ENCODE measurements at regions not wholly inside any gene's neighbourhood (a gene's known extent, or its start where the extent isn't known, plus 50 kb on each side); places are given as distances from the start of the nearest gene placed in this dataset.

GRCh38 chr11:43579171-43579918 is 101.2 kb upstream of the HSD17B12 start:
- DNase-seq (ENCODE audit: low spot score), result no peak
- no peak overlapping the region for H3K27ac ChIP-seq
- H3K4me3 ChIP-seq, result peak overlapping the region; percentile 71
- no peak for TF ChIP-seq CTCF (IDR thresholded peaks at IDR 0.05)

DNA sequence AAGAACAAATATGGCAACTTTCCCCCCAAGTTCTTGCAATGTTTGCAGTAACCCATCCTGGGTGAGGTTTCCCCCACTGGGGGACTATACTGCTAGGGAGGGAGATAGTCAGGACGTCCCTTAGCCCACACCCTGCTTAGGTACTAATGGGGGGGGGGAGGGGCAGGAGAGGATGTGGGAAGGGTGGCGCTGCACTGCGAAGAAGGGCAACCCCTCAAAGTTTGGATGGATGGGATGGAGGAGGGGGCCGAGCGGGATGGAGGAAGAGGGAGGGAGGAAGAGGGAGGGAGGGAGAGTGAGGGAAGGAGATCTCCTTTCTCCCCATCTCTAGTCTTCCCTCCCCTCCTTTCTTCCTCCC is 100.6 kb upstream of the HSD17B12 start:
- H3K4me3 ChIP-seq, result peak overlapping the region; percentile 71
- DNase-seq (ENCODE audit: low spot score), result no peak
- no peak for TF ChIP-seq CTCF (IDR thresholded peaks at IDR 0.05)
- H3K27ac ChIP-seq, result no peak overlapping the region

DNA sequence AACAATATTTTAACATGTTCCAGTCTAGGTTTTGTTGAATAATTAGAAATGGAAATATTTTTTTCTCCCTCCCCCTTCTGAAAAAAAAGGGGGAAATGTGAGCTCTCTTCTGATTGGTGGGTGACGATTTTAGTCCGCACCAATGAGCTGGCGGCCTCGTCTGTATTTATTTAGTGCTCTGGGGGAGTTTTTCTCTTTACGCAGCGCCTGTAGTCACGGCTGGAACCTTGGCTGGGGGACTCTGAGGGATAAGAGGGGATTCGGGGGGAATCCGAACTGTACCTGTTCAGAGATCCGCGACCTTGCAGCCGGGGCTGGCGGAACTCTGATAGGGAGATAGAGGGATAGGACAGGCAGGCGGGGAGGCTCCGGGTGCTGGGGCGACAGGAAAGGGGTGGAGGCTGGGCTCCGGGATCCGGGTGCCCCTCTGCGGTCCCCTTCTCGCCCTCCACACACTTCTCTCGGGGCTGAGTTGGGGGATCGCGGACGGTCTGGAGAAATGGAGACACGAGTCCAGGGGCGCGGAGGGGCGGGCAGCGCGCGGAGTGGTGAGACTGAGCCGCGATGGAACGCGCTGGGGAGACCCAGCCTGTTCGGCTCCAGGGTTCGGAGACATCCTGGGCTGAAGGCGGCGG is 99.7 kb upstream of the HSD17B12 start:
- H3K4me3 ChIP-seq, result peak overlapping the region; percentile 59
- no peak for DNase-seq (ENCODE audit: low spot score)
- no peak overlapping the region for H3K27ac ChIP-seq
- no peak for TF ChIP-seq CTCF (IDR thresholded peaks at IDR 0.05)

DNA sequence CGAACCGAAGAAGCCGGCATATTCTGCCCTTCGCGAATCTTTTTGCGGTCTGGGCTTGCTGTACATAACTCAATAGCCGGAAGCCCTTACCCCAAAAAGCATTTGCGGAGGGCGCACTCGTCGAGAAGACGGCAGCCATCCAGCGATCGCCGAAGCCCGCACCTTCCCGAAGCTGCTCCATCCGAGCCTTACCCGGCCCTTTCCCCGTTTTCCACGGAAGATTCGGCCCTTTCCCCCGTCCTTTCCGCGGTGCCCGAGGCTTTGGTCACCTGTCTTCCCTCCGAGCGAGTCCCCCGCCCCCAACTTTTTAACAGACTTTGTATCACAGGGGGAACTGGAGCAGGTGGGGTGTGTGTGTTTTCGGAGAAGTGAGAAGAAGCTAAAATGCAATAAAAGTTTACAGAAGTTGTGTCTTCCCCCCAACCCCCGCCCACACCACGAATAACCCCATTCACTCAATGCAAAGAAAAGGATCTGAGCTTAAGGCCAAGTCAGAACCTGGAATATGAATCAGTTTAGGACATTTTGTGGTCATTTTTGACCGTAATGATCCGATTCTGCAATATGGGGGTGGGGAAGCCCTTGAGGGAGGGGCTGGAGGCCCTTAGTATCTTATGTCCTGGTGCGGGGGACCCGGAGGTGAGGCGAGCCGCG is 99.0 kb upstream of the HSD17B12 start:
- no peak overlapping the region for H3K27ac ChIP-seq
- DNase-seq (ENCODE audit: low spot score), result no peak
- no peak for TF ChIP-seq CTCF (IDR thresholded peaks at IDR 0.05)
- H3K4me3 ChIP-seq, result peak overlapping the region; percentile 59

DNA sequence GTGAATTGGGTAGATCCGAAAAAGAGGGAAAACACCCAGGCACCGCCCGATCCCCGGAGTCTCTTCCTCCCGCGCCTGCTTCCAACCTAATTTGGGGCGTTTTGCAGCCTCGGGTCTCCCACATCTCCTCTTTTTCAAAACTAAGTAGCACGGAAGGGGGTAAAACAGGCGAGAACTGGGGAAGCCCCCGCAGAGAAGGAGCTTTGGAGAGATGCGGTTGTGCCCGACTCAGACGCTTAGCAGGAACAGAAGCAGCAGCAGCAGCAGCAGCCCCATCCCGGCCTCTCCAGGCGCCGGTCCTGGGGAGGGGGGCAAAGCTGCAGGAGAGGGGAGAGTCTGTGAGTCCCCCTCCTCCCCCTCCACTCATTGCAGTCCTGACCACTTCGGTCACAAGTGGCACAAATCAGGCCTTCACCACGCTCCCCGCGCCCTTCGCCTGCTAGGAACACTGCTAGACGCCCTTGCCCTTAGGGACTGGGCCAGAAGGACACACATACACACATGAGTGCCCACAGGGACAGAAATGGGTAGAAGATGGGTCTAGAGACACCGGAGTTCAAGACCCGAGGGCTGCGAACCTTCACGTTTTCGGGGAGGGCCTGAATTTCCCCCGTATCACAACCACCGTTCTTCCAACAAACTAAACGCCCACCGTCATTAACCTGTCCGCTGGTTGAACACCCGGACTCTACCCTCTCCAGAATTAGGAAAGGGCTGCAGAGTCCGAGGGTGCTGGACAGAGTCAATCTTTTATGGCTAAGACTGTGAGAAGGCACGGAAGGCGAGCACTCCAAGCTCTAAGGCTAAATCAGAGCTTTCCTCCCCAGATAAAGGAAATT is 98.3 kb upstream of the HSD17B12 start:
- no peak overlapping the region for H3K4me3 ChIP-seq
- H3K27ac ChIP-seq, result no peak overlapping the region
- DNase-seq (ENCODE audit: low spot score), result no peak
- no peak for TF ChIP-seq CTCF (IDR thresholded peaks at IDR 0.05)

GRCh38 chr11:43582863-43583462 is 97.6 kb upstream of the HSD17B12 start:
- H3K4me3 ChIP-seq, result no peak overlapping the region
- DNase-seq (ENCODE audit: low spot score), result no peak
- H3K27ac ChIP-seq, result no peak overlapping the region
- no peak for TF ChIP-seq CTCF (IDR thresholded peaks at IDR 0.05)
